ENCODE measurements at regions not wholly inside any gene's neighbourhood (a gene's known extent, or its start where the extent isn't known, plus 50 kb on each side); places are given as distances from the start of the nearest gene placed in this dataset.

- TF ChIP-seq CTCF (IDR thresholded peaks at IDR 0.05; ENCODE audit: low read depth, low read length) = no peak
- TF ChIP-seq EZH2phosphoT487 (IDR thresholded peaks at IDR 0.05; ENCODE audit: low read depth) = no peak
These were observed 376.4 kb upstream of the FAM98A start for GRCh38 chr2:33975498-33975897.

All from OCI-LY3 (cell line).